ENCODE measurements at regions not wholly inside any gene's neighbourhood (a gene's known extent, or its start where the extent isn't known, plus 50 kb on each side); places are given as distances from the start of the nearest gene placed in this dataset.
"Not testable (repeated sequence)": the region's sequence is repeated elsewhere in the genome, so short reads cannot be mapped to it uniquely, and the experiment has no call there.

GRCh38 chr5:89308606-89309040 lies 425.6 kb upstream of the MEF2C start:
- ATAC-seq: no peak
- TF ChIP-seq ZFP3 (CRISPR knock-in tag; IDR thresholded peaks at IDR 0.05): no peak
- no peak for TF ChIP-seq ISL1 (CRISPR knock-in tag; IDR thresholded peaks at IDR 0.05)
- no peak for TF ChIP-seq ZNF70 (CRISPR knock-in tag; IDR thresholded peaks at IDR 0.05)
- TF ChIP-seq SNAI2 (CRISPR knock-in tag; IDR thresholded peaks at IDR 0.05): no peak
- no peak for TF ChIP-seq ARNTL (CRISPR knock-in tag; IDR thresholded peaks at IDR 0.05; ENCODE audit: borderline replicate concordance, low read depth)
- TF ChIP-seq TSHZ2 (CRISPR knock-in tag; IDR thresholded peaks at IDR 0.05): no peak
- no peak for TF ChIP-seq ZNF8 (CRISPR knock-in tag; IDR thresholded peaks at IDR 0.05)
- TF ChIP-seq OSR1 (CRISPR knock-in tag; IDR thresholded peaks at IDR 0.05): no peak
- no peak for TF ChIP-seq PATZ1 (CRISPR knock-in tag; IDR thresholded peaks at IDR 0.05; ENCODE audit: borderline replicate concordance)
- TF ChIP-seq POU6F1 (CRISPR knock-in tag; IDR thresholded peaks at IDR 0.05; ENCODE audit: borderline replicate concordance, low read depth): no peak
- TF ChIP-seq TOX (CRISPR knock-in tag; IDR thresholded peaks at IDR 0.05; ENCODE audit: borderline replicate concordance): no peak

- no peak for TF ChIP-seq SNAI2 (CRISPR knock-in tag; IDR thresholded peaks at IDR 0.05)
- no peak for TF ChIP-seq BACH2 (CRISPR knock-in tag; IDR thresholded peaks at IDR 0.05; ENCODE audit: borderline replicate concordance)
- no peak for ATAC-seq
Measured at GRCh38 chr5:89307972-89308371, 425.0 kb upstream of the MEF2C start.

GRCh38 chr5:89307141-89307540 lies 424.2 kb upstream of the MEF2C start:
- ATAC-seq: not testable (repeated sequence)

- no peak for ATAC-seq
- no peak for TF ChIP-seq ESRRG (CRISPR knock-in tag; IDR thresholded peaks at IDR 0.05)
Measured at GRCh38 chr5:89303033-89303480, 420.1 kb upstream of the MEF2C start.

- TF ChIP-seq ZFP30 (CRISPR knock-in tag; IDR thresholded peaks at IDR 0.05): no peak
- TF ChIP-seq ZFP3 (CRISPR knock-in tag; IDR thresholded peaks at IDR 0.05): no peak
- no peak for TF ChIP-seq ZNF70 (CRISPR knock-in tag; IDR thresholded peaks at IDR 0.05)
- no peak for TF ChIP-seq CSDC2 (CRISPR knock-in tag; IDR thresholded peaks at IDR 0.05)
- no peak for TF ChIP-seq POU6F1 (CRISPR knock-in tag; IDR thresholded peaks at IDR 0.05; ENCODE audit: borderline replicate concordance, low read depth)
- no peak for TF ChIP-seq TOX (CRISPR knock-in tag; IDR thresholded peaks at IDR 0.05; ENCODE audit: borderline replicate concordance)
- no peak for ATAC-seq
Measured at GRCh38 chr5:89302102-89302891, 419.3 kb upstream of the MEF2C start.
